ENCODE measurements at regions not wholly inside any gene's neighbourhood (a gene's known extent, or its start where the extent isn't known, plus 50 kb on each side); places are given as distances from the start of the nearest gene placed in this dataset.
A peak's percentile ranks its signal among the peaks of the same experiment; 100 is the strongest.
"Not testable (repeated sequence)": the region's sequence is repeated elsewhere in the genome, so short reads cannot be mapped to it uniquely, and the experiment has no call there.

DNA sequence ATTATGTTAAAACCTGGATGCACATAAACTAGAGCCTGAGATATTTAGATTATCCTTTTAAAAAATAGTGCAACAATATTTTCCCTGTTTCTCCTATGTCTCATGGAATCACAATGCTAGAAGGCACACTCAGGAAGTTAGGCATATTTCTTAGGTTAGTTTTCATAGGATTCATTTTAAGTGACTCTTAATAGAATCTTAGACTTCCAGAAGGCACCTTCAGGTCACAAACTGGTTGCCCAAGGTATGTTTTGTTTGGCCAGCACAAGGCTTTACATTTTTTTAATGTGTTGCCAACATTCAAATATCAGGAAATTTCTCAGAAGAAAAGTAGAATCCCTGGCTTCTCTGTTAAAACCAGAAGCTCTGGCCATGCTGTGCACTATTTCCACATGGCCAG is 129.3 kb downstream of the LNPK start:
- DNase-seq, result no peak

DNA sequence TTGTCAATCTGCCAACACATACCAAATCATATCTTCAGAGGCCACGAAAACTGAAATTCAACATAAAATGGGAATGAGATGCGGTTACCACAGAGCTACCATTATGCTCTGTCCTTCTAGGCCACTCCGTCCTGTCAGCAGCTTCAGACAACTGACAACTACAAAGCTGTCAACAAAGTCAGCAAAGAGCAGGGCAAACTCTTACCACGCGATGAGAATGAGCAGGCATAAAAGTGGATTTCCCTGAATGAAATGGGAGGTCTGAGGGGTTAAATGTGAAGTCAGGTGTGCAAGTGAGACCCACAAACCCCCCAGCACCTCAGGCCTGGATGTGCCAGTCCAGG is 130.1 kb downstream of the LNPK start:
- no peak for DNase-seq

DNA sequence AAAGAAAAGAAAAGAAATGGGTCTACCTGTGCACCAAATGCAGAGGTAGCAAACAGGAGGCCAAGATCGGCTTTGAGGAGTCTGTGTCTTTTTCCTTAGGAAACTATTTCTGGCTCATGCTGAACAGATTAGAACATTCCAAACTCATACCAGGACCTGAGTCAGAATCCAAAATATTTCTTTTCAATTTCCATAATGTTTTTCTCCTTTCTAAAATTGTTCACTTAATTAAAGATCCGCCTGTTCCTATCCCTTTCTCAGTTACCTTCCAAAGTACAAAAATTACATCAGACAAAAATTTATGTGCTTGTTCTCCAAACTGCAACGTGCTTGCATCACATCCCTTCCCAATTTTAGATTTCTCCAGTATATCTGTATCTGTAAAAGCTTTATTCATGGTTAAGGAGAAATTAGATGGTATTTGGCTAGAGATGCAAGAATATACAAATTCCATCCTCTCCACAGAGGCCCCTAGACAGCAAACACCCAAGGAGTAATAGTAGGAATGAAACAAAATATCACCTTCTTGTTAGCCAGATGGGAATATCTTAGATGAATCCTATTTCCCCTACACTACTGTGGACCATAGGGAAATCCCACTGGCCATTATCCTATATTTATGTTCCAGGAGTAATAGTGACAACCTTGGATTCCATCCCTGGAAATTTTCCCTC is 130.6 kb downstream of the LNPK start:
- DNase-seq, result no peak

DNA sequence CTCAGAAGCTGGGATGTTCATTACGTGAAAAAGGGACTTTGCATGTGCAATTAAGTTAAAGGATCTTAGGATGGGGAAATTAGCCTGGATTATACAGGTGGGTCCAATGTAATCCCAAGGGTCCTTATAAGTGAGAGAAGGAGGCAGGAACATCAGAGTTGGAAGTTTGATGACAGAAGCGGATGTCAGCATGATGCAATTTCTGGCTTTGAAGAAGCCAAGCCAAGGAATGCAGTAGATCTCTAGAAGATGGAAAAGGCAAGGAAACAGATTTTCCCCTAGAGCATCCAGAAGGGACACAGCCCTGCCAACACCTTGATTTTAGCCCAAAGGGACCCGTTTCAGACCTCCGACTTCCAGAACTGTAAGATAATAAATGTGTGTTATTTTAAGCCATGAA is 136.4 kb downstream of the LNPK start:
- DNase-seq, result no peak

DNA sequence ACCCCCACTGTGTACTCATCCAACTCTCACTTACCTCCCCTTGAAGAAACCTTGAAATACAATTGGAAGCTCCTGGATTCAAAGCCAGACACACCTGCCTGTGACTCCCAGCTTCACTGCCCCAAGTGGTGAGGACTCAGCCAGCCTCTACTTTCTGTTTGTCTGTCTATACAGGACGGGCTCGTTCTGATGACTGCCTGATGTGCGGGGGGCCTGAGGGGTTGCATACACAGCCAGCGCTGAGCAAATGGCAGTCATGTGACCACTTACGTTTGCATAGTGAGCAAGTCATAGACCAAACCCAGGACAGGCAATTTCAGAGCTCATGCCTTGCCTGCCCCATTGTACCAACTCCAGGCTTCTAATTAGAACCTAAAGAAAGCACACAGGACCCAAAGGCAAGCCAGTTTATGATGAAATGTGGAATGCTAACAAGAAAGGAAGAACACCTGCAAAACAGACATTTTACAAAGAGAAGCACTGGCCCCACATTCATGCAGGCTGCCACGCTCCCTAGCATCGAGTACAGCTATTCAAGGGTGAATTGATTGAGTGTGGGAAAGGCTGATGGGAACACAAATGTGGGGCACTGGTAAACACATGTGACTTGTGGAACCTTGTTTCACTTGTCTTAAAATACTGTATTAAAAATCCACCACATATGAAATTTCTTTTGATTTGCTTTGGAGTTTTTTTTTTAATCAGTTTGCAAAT is 137.8 kb downstream of the LNPK start:
- DNase-seq, result no peak

DNA sequence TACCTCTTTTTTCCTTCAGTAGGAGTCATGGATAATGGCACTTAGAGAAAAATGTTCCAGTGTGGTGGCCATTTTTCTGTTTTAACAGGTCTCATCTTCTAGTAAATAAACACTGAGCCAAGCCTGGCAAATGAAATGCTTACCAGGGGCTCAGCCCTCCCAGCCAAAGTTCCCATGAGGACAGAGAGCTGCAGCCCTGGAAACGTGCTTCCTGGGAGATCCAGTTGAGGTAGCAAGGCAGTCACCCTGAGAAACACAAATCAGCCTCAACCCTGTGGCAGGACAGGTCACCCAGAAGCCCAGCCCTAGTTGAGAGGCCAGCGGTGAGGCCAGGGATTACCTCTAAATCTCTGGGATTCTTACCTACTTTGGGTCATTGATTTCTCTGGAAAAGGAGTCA is 140.1 kb downstream of the LNPK start:
- no peak for DNase-seq

DNA sequence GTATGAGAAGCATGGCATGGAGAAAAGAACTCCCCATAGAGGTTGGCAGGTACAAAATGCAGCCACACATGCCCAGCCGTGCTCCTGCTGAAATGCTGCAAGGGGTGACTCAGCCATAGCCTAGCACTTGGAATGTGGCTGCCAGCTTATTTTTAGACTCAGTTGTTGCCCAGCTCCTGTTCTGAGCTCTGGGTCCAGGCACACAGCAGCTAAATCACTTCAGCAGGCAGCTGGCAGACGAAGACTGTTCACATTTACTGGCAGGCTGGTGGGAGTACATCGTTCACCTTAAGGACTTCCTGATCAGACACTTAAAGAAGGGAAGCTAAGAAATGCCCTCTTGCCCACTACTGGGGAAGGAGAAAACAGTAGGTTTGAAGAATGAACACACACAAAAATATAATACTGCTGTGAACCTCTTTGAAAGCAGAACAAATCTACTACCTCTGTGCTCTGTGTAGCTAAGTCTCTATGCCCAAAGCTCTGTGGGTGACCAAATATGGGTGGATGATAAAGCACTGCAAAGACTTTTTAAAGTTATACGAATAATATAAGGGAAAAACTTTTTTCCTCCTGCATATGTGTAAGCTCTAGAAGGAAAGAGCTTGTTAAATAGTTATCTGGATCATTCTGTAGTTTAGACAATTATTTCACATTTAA is 146.1 kb downstream of the LNPK start:
- peak; percentile 55 for DNase-seq

DNA sequence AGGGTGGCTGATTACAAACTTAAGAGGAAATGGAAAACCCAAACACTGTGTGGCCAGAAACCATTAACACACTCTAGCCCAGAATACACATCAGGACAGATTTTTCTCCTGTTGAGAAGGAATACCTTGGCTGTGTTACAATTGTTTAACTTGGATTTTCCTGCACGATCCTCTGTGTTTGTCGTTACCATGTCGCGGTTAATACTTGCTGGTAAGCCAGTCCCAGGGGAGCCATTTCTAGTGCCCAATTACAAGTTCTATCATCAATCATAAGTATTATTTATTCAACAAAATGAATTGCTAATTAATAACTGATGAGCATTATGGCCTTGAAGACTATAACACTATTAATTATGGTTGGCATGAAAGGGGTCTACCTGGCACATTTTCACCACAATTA is 146.8 kb downstream of the LNPK start:
- DNase-seq, result peak; percentile 64

DNA sequence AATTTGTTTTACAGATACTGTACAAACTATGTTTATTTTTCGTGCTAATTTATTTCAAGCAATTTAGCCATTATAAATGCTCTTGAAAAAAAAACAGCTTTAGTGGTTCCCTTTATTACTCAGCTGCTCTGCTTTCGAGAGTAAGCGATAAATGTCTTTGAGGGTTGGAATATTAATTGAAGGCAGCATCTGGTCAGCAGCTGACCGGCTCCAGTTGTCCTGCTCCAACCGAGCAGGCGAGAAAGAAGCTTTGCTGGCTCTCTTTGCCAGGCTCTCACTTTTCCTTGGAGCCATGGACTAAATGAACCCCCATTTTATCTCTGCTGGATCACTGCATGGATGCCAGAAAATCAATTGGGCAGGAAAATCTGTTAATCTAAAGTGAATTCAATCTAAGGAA is 147.4 kb downstream of the LNPK start:
- peak; percentile 70 for DNase-seq

DNA sequence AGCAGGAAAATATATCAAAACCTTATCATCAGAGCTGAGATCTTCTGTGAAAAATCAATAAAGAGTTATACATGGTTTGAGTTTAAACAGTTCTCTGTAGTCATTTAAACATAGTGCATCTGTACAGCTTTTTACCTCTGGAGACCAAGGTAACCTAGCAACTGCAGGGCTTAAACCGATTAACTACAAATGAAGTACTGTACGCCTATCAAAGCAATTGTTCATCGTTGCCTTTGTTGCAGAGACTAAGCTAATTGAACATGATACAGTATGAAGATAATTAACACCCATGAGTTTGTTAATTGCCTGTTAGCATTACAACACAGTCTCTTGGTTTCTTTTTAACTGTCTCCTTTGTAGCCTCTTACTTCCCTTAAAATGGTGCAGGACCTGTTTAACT is 147.9 kb downstream of the LNPK start:
- peak; percentile 61 for DNase-seq

DNA sequence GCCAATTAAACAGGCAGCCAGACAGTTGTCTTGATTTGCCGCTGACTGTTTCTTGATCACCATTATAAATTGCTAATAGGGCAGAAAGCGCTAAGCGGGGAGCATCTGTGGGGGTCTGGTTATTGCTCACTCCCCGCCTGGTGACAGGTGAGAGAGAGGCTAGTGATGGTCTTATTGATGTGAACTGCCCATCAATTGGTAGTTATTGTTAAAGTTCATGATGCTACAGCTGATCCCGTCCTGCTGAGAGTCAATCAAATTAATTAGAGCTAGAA is 148.5 kb downstream of the LNPK start:
- DNase-seq, result no peak

DNA sequence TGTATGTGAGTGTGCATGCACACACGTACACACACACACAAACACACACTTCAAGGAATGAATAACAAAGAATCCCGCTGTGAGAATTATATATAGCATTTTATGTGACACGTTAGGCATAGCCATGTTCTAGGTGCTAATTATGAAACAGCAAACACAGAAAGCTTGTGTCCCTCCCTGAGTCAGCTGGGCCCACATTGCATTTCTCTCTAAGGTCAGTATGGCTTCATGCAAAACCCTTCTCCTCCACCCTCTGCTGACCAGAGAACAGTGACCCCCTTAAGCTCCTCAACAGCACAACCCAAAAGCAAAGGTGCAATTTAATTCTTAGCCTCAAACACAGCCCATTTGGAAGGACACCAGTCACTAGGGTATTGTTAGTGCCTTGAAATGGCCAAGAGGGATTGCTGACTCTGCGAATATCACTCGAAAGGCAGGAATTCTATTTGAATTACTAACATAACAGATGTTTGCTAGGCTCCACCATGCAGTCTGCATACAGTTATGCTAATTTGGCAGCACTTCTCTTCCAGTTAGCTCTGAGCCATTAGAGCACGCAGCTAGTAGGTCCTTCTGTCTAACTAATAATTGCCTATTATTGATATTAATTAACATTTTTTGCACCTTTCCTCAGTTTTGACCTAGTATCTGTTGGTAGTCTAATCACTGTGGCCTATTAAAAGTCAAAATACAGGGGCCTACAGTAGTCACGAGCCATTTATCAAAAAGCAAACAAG is 149.0 kb downstream of the LNPK start:
- DNase-seq, result peak; percentile 48

DNA sequence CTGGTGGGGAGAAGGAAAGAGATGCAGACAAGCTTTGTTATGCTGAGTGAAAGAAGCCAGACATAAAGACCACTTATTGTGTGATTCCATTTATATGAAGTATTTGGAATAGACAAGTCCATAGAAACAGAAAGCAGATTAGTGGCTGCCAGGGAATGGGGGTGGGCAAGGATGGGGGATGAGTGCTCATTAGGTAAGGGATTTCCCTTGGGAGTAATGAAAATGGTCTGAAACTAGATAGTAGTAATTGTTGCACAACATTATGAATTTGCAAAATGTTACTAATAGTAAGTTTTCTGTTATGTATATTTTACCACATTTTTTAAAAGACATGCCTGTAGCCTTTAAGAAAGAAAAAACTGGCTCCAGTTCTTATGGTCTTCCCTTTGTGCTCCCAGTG is 154.9 kb downstream of the LNPK start:
- no peak for DNase-seq

DNA sequence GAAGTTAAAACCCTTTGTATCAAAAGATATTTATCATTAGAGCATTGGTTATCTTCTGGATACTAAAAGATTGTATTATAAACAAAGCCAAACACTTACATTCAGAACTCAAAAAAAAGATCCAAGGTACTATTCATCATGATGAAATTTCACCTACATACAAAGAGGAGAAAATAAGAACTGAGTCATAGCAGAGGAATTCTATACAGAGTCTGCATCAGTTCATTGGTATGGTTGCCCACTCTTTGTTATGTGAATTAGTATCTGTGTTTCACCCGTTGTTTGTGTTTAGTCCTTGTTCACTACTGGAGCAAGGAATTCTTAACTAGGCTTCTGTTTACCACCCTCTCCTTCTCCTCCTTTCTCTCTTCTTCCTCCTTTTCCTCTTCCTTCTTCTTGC is 157.9 kb downstream of the LNPK start:
- DNase-seq, result no peak

DNA sequence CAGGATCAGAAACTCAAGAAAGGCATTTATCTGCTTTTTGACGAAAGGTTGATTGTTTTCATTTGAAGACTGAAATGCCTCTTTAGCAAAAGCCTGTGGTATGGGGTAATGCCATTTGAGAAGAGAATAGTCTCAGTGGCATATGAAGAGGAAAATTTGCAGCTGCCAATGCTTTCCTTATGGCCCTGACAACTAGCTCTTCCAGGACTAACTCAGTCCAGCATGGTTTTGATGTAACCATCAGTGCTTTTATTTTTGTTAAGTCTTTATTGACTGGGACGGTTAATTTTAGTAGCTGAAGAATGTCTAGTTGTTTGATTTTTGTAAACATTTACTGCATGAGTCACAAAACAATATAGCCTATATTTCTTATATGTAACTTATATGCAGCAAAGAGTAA is 158.4 kb downstream of the LNPK start:
- no peak for DNase-seq

DNA sequence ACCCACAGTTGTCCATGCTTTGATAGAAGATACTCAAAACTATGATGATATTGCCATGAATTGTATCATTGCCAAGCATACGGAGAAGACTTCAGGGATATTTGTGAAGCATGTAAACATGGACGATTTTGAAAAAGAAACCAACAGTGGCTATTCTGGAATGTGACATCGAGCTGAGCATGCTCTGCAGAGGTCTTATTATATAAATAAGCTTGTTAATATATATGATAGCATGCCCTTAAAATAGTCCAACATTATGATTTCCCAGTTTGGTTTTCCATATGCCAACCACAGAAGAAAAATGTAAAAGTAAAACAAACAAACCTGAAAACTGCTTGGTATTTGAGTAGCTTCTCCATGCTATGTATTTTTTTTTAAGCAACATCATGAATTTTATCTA is 159.1 kb downstream of the LNPK start:
- DNase-seq, result no peak

DNA sequence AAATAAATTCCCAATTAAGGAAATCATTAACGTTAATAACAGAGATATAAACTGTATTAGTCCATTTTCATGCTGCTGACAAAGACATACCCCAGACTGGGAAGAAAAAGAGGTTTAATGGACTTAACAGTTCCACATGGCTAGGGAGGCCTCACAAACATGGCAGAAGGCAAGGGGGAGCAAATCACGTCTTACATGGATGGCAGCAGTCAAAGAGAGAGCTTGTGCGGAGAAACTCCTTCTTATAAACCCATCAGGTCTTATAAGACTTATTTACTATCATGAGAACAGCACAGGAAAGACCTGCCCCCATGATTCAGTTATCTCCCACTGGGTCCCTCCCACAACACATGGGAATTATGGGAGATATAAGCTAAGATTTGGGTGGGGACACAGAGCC is 161.3 kb downstream of the LNPK start:
- DNase-seq, result not testable (repeated sequence)

DNA sequence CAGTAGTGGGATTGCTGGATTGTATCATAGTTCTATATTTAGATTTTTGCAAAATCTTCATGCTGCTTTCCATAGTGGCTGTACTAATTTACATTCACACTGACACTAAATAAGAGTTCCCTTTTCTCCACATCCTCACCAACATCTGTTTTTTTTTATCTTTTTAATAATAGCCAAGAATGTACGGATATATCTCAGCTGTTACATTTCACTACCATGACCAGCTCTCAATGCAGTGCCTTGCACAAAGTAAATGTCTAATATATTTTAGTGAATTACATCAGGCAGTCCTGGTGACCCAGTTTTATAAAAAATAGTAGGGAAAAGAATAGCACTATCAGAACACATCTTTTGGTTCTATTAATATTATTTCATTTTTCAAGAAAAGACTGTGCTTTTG is 161.8 kb downstream of the LNPK start:
- no peak for DNase-seq

DNA sequence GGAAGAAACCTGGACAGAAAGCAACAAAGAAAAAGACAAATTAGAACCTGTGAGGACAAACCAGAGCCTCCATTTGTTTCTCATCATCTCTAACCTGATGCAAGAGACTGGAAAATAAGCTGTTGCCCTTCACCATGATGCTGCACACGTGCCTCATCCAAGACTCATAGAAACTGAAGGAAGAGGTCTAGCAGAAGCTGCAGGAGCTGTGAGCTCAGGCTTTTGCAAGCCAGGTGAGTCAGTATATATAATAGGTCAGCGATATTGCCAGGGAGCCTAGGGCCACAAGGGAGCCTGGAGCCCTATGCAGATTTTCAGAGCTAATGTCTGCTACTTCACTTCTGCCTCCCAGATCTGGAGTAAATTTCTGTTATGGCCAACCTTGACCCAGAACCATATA is 163.1 kb downstream of the LNPK start:
- no peak for DNase-seq

DNA sequence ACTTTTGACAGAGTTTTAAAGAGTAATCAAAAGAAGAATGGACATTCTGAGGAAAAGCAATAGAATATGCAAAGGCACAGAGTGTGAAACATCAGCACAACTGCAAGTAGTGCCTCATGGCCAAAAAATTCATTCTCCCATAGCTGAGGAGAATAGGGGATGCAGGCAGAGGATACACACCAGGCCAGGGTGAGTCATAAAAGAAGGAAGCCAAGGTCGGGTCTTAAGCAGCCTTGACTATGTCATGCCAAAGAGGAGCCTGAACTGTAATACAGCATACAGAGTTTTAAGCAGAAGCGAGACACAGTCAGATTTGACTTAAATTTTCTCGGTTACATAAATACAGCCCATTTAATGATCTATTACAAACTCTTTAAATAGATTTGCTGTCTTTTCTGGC is 165.0 kb downstream of the LNPK start:
- DNase-seq, result no peak

DNA sequence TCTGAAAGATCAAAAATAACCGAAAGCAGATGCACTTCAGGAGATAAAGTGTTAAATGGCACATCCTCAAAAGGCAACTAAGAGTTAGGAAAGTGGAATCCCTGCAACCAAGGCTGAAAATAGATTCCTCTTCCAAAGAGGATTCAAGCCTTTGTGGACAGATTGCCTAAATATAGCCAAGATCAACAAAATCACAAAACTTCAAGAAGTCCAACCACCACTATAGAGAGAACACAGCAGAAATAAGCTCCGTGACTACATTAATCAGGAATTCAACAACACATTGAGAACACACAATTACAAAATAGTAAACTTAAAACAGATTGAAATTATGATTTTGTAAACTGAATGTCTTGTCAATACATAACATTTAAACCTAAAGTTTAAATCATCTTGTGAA is 165.7 kb downstream of the LNPK start:
- DNase-seq, result no peak

DNA sequence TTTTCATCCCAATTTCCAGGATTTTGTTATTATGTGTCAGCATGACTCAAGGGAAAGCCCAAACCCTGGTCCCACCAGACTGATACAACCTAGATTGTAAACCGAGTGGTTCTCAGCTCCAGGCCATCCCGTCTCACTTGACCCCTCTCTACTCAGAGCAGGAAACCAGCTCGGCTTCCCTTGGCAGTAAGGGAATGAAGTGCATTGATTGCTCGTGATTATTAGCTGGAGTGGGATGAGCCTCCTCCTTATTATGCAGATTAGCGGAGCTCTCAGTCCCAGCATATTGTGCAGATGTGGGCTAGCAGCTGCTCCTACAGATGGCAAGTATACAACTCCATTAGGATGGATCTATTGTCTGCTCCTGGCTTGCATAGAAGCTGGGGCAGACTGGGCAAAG is 167.6 kb downstream of the LNPK start:
- no peak for DNase-seq

DNA sequence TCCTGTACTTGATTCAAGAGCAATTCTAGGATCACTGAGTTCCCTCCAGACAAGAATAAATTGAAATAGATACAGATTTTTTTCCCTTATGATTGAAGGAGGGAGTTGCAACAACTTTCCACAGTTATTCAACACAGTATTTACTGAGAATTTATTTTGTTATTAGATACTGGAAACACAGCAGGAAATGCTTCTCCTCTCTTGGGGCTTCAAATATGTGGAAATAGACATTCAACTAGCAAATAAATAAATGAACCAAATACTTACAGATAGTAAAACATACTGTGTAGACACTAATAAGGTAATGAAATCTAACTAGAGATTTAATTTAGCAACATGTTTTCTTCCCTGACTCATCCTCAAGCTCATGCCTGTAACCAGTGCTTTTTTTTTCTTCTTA is 169.2 kb downstream of the LNPK start:
- no peak for DNase-seq

DNA sequence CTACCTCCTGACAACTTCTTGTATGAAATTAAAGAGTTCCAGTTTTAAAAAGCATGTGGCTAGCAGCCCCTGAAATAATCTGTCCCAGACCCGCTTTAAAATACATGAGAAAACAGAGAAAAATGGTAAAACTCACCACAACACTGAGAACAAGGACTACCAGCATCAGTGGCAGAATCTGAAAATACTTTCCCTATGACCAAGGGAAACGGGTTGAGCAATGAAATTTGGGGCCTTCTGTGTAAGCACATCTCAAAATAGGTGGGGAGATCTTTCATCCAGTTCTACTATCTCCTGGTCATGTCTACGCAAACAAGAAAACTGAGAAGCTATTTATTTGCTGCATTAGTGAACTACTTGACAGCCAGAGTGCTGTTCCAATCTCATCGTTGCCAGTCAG is 172.3 kb downstream of the LNPK start:
- DNase-seq, result no peak

Data from DMS79 (cell line).